H9 (cell line): ENCODE measurements at regions not wholly inside any gene's neighbourhood (a gene's known extent, or its start where the extent isn't known, plus 50 kb on each side); places are given as distances from the start of the nearest gene placed in this dataset.

Experiments used
- DNase-seq: peaks from one replicate; pipeline ENCODE4 v3.0.0-alpha.2; 2017
- H2AFZ ChIP-seq: one replicate; pipeline ENCODE4 v1.6.1; 2013; ENCODE audit warnings: mild to moderate bottlenecking, low read length, control low read depth, moderate library complexity
- H2AK5ac ChIP-seq: 2 replicates; pipeline ENCODE4 v1.6.1; 2013; ENCODE audit warnings: low read length, control low read depth, mixed read lengths; ENCODE audit not compliant: insufficient read length
- H2BK120ac ChIP-seq: one replicate; pipeline ENCODE4 v1.6.1; 2013; ENCODE audit warnings: low read depth, mild to moderate bottlenecking, low read length, control low read depth, inconsistent platforms; ENCODE audit not compliant: poor library complexity, severe bottlenecking
- H2BK12ac ChIP-seq: 2 replicates; pipeline ENCODE4 v1.6.1; 2013; ENCODE audit warnings: low read length, control low read depth, mixed read lengths, low read depth; ENCODE audit not compliant: insufficient read length
- H2BK15ac ChIP-seq: 2 replicates; pipeline ENCODE4 v1.6.1; 2013; ENCODE audit warnings: low read depth, low read length, control low read depth
- H2BK20ac ChIP-seq: one replicate; pipeline ENCODE4 v1.6.1; 2013; ENCODE audit warnings: low read depth, mild to moderate bottlenecking, low read length, control low read depth, inconsistent platforms; ENCODE audit not compliant: poor library complexity, severe bottlenecking
- H2BK5ac ChIP-seq: 2 replicates; pipeline ENCODE4 v1.6.1; 2013; ENCODE audit warnings: low read length, control low read depth, mixed read lengths; ENCODE audit not compliant: insufficient read length
- H3K14ac ChIP-seq: 2 replicates; pipeline ENCODE4 v1.6.1; 2013; ENCODE audit warnings: low read length, control low read depth; ENCODE audit not compliant: insufficient read depth
- H3K18ac ChIP-seq: 2 replicates; pipeline ENCODE4 v1.6.1; 2013; ENCODE audit warnings: low read depth, mild to moderate bottlenecking, mixed read lengths, low read length, control low read depth; ENCODE audit not compliant: insufficient read length
- H3K23ac ChIP-seq: 2 replicates; pipeline ENCODE4 v1.6.1; 2013; ENCODE audit warnings: low read length, control low read depth, mixed read lengths, low read depth; ENCODE audit not compliant: insufficient read length
- H3K23me2 ChIP-seq: 2 replicates; pipeline ENCODE4 v1.6.1; 2013; ENCODE audit warnings: low read depth, mild to moderate bottlenecking, mixed read lengths, low read length, control low read depth; ENCODE audit not compliant: insufficient read length, poor library complexity, severe bottlenecking
- H3K27ac ChIP-seq: 2 replicates; pipeline ENCODE4 v1.5.1; 2013; ENCODE audit warnings: low read length, control low read depth, mixed read lengths, low read depth; ENCODE audit not compliant: insufficient read length
- H3K27me3 ChIP-seq: 2 replicates; pipeline ENCODE4 v1.6.1; 2013; ENCODE audit warnings: low read length, control low read depth, inconsistent platforms; ENCODE audit not compliant: insufficient read depth
- H3K4ac ChIP-seq: 2 replicates; pipeline ENCODE4 v1.6.1; 2013; ENCODE audit warnings: low read depth, mild to moderate bottlenecking, control low read depth, inconsistent platforms, low read length, moderate library complexity
- H3K4me1 ChIP-seq: 2 replicates; pipeline ENCODE4 v1.6.1; 2013; ENCODE audit warnings: low read length, control low read depth, inconsistent platforms; ENCODE audit not compliant: insufficient read depth
- H3K4me2 ChIP-seq: 2 replicates; pipeline ENCODE4 v1.6.1; 2013; ENCODE audit warnings: low read length, control low read depth, mixed read lengths; ENCODE audit not compliant: insufficient read length, insufficient read depth
- H3K56ac ChIP-seq: 2 replicates; pipeline ENCODE4 v1.6.1; 2013; ENCODE audit warnings: low read depth, mild to moderate bottlenecking, mixed read lengths, low read length, control low read depth; ENCODE audit not compliant: insufficient read length
- H3K79me1 ChIP-seq: 2 replicates; pipeline ENCODE4 v1.6.1; 2013; ENCODE audit warnings: low read depth, mild to moderate bottlenecking, moderate library complexity, low read length, control low read depth, inconsistent platforms; ENCODE audit not compliant: insufficient read depth, poor library complexity, severe bottlenecking
- H3K79me2 ChIP-seq: 2 replicates; pipeline ENCODE4 v1.6.1; 2013; ENCODE audit warnings: low read length, control low read depth, inconsistent platforms; ENCODE audit not compliant: insufficient read depth
- H3K9ac ChIP-seq: 2 replicates; pipeline ENCODE4 v1.6.1; 2013; ENCODE audit warnings: low read length, control low read depth, mixed read lengths; ENCODE audit not compliant: insufficient read length; ENCODE audit errors: extremely low read depth
- H3K9me3 ChIP-seq: one replicate; pipeline ENCODE4 v1.6.1; 2013; ENCODE audit warnings: low read depth, low read length, inconsistent platforms; ENCODE audit not compliant: control insufficient read depth
- H3T11ph ChIP-seq: one replicate; pipeline ENCODE4 v1.6.1; 2013; ENCODE audit warnings: mild to moderate bottlenecking, low read length, control low read depth, inconsistent platforms
- H4K20me1 ChIP-seq: one replicate; pipeline ENCODE4 v1.6.1; 2013; ENCODE audit not compliant: control insufficient read depth, insufficient read length, insufficient read depth
- H4K5ac ChIP-seq: 2 replicates; pipeline ENCODE4 v1.6.1; 2013; ENCODE audit warnings: low read depth, mild to moderate bottlenecking, mixed read lengths, low read length, control low read depth; ENCODE audit not compliant: insufficient read length
- H4K8ac ChIP-seq: replicated peaks from 2 replicates; pipeline ENCODE4 v1.6.1; 2013; ENCODE audit warnings: low read length, control low read depth, mixed read lengths, low read depth; ENCODE audit not compliant: insufficient read length
- H4K91ac ChIP-seq: 2 replicates; pipeline ENCODE4 v1.6.1; 2013; ENCODE audit warnings: low read depth, mild to moderate bottlenecking, moderate library complexity, mixed read lengths, low read length, control low read depth; ENCODE audit not compliant: insufficient read length
- H3K27ac Mint-ChIP-seq, 3 experiments: 2 replicates in 2 of 3; 3 replicates in 1 of 3; pipeline ENCODE4 v1.8.0; 2020 to 2021; ENCODE audit warnings: mixed read lengths in 3 of 3, mild to moderate bottlenecking in 1 of 3, moderate library complexity in 1 of 3
- H3K27me3 Mint-ChIP-seq: 2 replicates; pipeline ENCODE4 v1.8.0; 2021; ENCODE audit warnings: low read depth, mild to moderate bottlenecking, moderate library complexity, mixed read lengths
- H3K36me3 Mint-ChIP-seq, 3 experiments: 2 replicates in 2 of 3; 3 replicates in 1 of 3; pipeline ENCODE4 v1.8.0; 2020 to 2021; ENCODE audit warnings: low read depth in 3 of 3, mixed read lengths in 3 of 3; ENCODE audit not compliant: insufficient read depth in 1 of 3
- H3K4me1 Mint-ChIP-seq, 2 experiments: 2 replicates each; pipeline ENCODE4 v1.8.0; 2020; ENCODE audit warnings: mixed read lengths in 2 of 2
- H3K4me3 Mint-ChIP-seq, 2 experiments: 2 replicates in 1 of 2; 3 replicates in 1 of 2; pipeline ENCODE4 v1.8.0; 2020 to 2021; ENCODE audit warnings: mild to moderate bottlenecking in 2 of 2, mixed read lengths in 2 of 2, moderate library complexity in 1 of 2
- H3K9me3 Mint-ChIP-seq, 2 experiments: 2 replicates in 1 of 2; 3 replicates in 1 of 2; pipeline ENCODE4 v1.8.0; 2020; ENCODE audit warnings: mild to moderate bottlenecking in 2 of 2, mixed read lengths in 2 of 2, moderate library complexity in 1 of 2
- CTCF ChIP-seq: fragments of 200-600 bp; sonication (generic); conservative IDR thresholded peaks from 3 replicates; pipeline ENCODE4 v1.8.0; 2021; ENCODE audit warnings: antibody characterized with exemption, mild to moderate bottlenecking
- WGBS: extraction: QIAGEN DNeasy Blood & Tissue Kit; methylation state at CpG from one replicate; pipeline ENCODE4 v1.1.7; 2013; ENCODE audit warnings: missing lambda C conversion rate, low lambda C conversion rate, mixed read lengths; ENCODE audit not compliant: insufficient read length; ENCODE audit errors: extremely low coverage; 5-methylcytosine and 5-hydroxymethylcytosine counted together

DNA sequence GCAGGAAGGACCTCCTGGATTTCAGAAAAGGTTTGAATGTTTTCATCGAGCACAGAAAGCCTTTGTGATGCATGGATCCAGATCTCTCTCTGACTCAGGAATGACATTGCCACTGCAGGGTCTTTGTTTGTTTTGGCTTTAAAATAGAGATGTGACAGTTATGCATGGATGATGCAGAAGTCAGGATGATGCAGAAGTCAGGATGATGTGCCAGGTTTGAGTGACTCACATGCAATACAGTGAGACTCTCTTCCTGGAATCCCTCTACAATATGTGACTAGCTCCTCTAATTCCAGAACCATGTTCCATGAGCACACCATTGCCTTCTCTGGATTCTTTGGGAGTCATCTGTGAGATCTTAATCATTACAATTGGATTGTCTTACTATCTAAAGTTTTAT is 177.9 kb upstream of the RAB6C start:
- Histone ChIP-seq H3K14ac (no peak overlapping the region), H3K9me3 (no peaks in the 10 kb centered on the region), H4K8ac (no peak overlapping the region), H2BK20ac (no peak overlapping the region), H4K20me1 (no peaks in the 10 kb centered on the region), H3K18ac (no peak overlapping the region), H3K79me2 (no peaks in the 10 kb centered on the region), H3K79me1 (no peaks in the 10 kb centered on the region), H2BK5ac (no peak overlapping the region), H3K9ac (no peak overlapping the region), H2BK15ac (no peak overlapping the region), H3K56ac (no peak overlapping the region), H3K4me1 (peaks cover 13% of the 10 kb centered on the region), H3K23me2 (no peaks in the 10 kb centered on the region), H3K27ac (no peak overlapping the region), H4K5ac (no peak overlapping the region), H3K23ac (no peak overlapping the region), H3K27me3 (no peaks in the 10 kb centered on the region), H3K4me2 (no peak overlapping the region), H3K4ac (no peak overlapping the region), H2BK12ac (no peak overlapping the region), H2AK5ac (no peak overlapping the region), H2BK120ac (no peak overlapping the region), H3T11ph (no peak overlapping the region), H2AFZ (no peak overlapping the region), H4K91ac (no peak overlapping the region)
- Mint-ChIP-seq H3K4me3 (0 out of 5 replicates have a peak overlapping the region, but pooled peaks of 1 of the 2 experiments have one; percentile 24), H3K36me3 (peaks cover 0 to 2% (median 0%) of the 10 kb centered on the region in 3 experiments; a peak in 1 of 7 replicates), H3K27me3 (peaks cover 2% of the 10 kb centered on the region), H3K9me3 (peaks cover 0 to 3% of the 10 kb centered on the region in 2 experiments; a peak in 1 of 5 replicates), H3K4me1 (peaks cover 37 to 47% of the 10 kb centered on the region in 2 experiments), H3K27ac (no peak overlapping the region)
- WGBS: no CpG with 5 or more reads among the region's 1 CpG
- no peak for TF ChIP-seq CTCF
- no peak for DNase-seq
